Upper lobe of left lung (tissue), 6 donors: ENCODE measurements at regions not wholly inside any gene's neighbourhood (a gene's known extent, or its start where the extent isn't known, plus 50 kb on each side); places are given as distances from the start of the nearest gene placed in this dataset.

Source experiments
- ATAC-seq, 2 donors: fragments of 200-7000 bp; cut with Tn5 transposase; one replicate each; pipeline ENCODE4 v1.9.1; 2022; ENCODE audit warnings: mild to moderate bottlenecking in 2 of 2, moderate library complexity in 2 of 2; ENCODE audit not compliant: low FRiP score in 2 of 2
- DNase-seq, 2 donors: peaks; one replicate each; pipeline ENCODE4 v3.0.0-alpha.2; 2019 to 2020
- H3K27ac ChIP-seq, 4 donors: fragments of 200-600 bp; sonication (generic); one replicate each; pipeline ENCODE4 v1.5.1; 2016 to 2019
- H3K27me3 ChIP-seq, 4 donors: fragments of 200-600 bp; sonication (generic); one replicate each; pipeline ENCODE4 v1.5.1; 2017 to 2019
- H3K36me3 ChIP-seq, 4 donors: fragments of 200-600 bp; sonication (generic); one replicate each; pipeline ENCODE4 v1.5.1; 2016 to 2019
- H3K4me1 ChIP-seq, 4 donors: fragments of 200-600 bp; sonication (generic); one replicate each; pipeline ENCODE4 v1.5.1; 2018 to 2019
- H3K4me3 ChIP-seq, 4 donors: fragments of 200-600 bp; sonication (generic); one replicate each; pipeline ENCODE4 v1.5.1; 2017 to 2019; ENCODE audit warnings: mild to moderate bottlenecking in 2 of 4, moderate library complexity in 1 of 4
- H3K9me3 ChIP-seq, 4 donors: fragments of 200-600 bp; sonication (generic); one replicate each; pipeline ENCODE4 v1.5.1; 2018 to 2019
- CTCF ChIP-seq, 6 experiments: fragments of 450-650 bp in 4 of 6; fragments of 200-600 bp in 2 of 6; sonication (generic) in 2 of 6; IDR thresholded peaks; one replicate each; pipeline ENCODE4 v1.5.1; 2016 to 2019; ENCODE audit warnings: antibody characterized with exemption in 6 of 6
- EP300 ChIP-seq, 4 donors: sonication (generic); formaldehyde crosslinking; IDR thresholded peaks; one replicate each; pipeline ENCODE4 v1.5.1; 2017; ENCODE audit warnings: antibody characterized with exemption in 4 of 4, control low read depth in 2 of 4
- POLR2A ChIP-seq, 4 donors: fragments of 450-650 bp; IDR thresholded peaks; one replicate each; pipeline ENCODE4 v1.5.1; 2016 to 2017; ENCODE audit warnings: antibody characterized with exemption in 4 of 4, mild to moderate bottlenecking in 2 of 4
- POLR2AphosphoS5 ChIP-seq, 2 donors: sonication (generic); formaldehyde crosslinking; IDR thresholded peaks; one replicate each; pipeline ENCODE4 v1.5.1; 2017; ENCODE audit warnings: antibody characterized with exemption in 2 of 2
- WGBS, 2 donors: methylation state at CpG; one replicate each; pipeline ENCODE4 v1.1.5; 2017 to 2018; 5-methylcytosine and 5-hydroxymethylcytosine counted together
- donor health status: DM: no; HTN: no; CAD: no; lungs with moderate emphysema.
- donor health status: DM: no; HTN: yes; CAD: no; lungs with severe emphysema.

- DNase-seq (no peak), ATAC-seq (no peak)
- H3K4me3 ChIP-seq: no peak overlapping the region
- no peaks in the 10 kb centered on the region for H3K4me1 ChIP-seq
- TF ChIP-seq POLR2AphosphoS5 (IDR thresholded peaks at IDR 0.05): no peak
- TF ChIP-seq EP300 (IDR thresholded peaks at IDR 0.05): no peak
- no peak for TF ChIP-seq POLR2A (IDR thresholded peaks at IDR 0.05)
- TF ChIP-seq CTCF (IDR thresholded peaks at IDR 0.05): no peak
- H3K36me3 ChIP-seq: no peaks in the 10 kb centered on the region
- no peaks in the 10 kb centered on the region for H3K9me3 ChIP-seq
- H3K27ac ChIP-seq: no peak overlapping the region
- no peaks in the 10 kb centered on the region for H3K27me3 ChIP-seq
Observed at GRCh38 chr5:72651779-72652178, 144.6 kb upstream of the ZNF366 start.

GRCh38 chr5:72651109-72651508 is 143.9 kb upstream of the ZNF366 start:
- no peaks in the 10 kb centered on the region for H3K9me3 ChIP-seq
- 85 to 87% methylated on average over 8 of the region's 8 CpGs for WGBS, 2 donors
- no peak for TF ChIP-seq EP300 (IDR thresholded peaks at IDR 0.05)
- TF ChIP-seq CTCF (IDR thresholded peaks at IDR 0.05): no peak
- TF ChIP-seq POLR2AphosphoS5 (IDR thresholded peaks at IDR 0.05): no peak
- no peak for TF ChIP-seq POLR2A (IDR thresholded peaks at IDR 0.05)
- no peak overlapping the region for H3K27ac ChIP-seq
- DNase-seq (no peak), ATAC-seq (no peak)
- no peaks in the 10 kb centered on the region for H3K36me3 ChIP-seq
- H3K4me3 ChIP-seq: no peak overlapping the region
- H3K4me1 ChIP-seq: no peaks in the 10 kb centered on the region
- no peaks in the 10 kb centered on the region for H3K27me3 ChIP-seq

- Histone ChIP-seq H3K9me3 (no peaks in the 10 kb centered on the region), H3K27me3 (no peaks in the 10 kb centered on the region), H3K27ac (no peak overlapping the region), H3K4me1 (no peaks in the 10 kb centered on the region), H3K4me3 (no peak overlapping the region), H3K36me3 (no peaks in the 10 kb centered on the region)
- no peak for TF ChIP-seq POLR2AphosphoS5 (IDR thresholded peaks at IDR 0.05)
- TF ChIP-seq POLR2A (IDR thresholded peaks at IDR 0.05): no peak
- 76 to 88% methylated on average over 6 to 7 of the region's 7 CpGs for WGBS, 2 donors
- ATAC-seq: no peak
- no peak for DNase-seq
Observed at GRCh38 chr5:72649449-72649848, 142.2 kb upstream of the ZNF366 start.

GRCh38 chr5:72648480-72648879 is 141.3 kb upstream of the ZNF366 start:
- ATAC-seq: no peak
- Histone ChIP-seq H3K27ac (no peak overlapping the region), H3K27me3 (no peaks in the 10 kb centered on the region), H3K4me3 (no peak overlapping the region), H3K4me1 (no peaks in the 10 kb centered on the region), H3K36me3 (no peaks in the 10 kb centered on the region), H3K9me3 (no peaks in the 10 kb centered on the region)
- TF ChIP-seq POLR2A (IDR thresholded peaks at IDR 0.05) (no peak), EP300 (IDR thresholded peaks at IDR 0.05) (no peak), CTCF (IDR thresholded peaks at IDR 0.05) (no peak), POLR2AphosphoS5 (IDR thresholded peaks at IDR 0.05) (no peak)
- DNase-seq: no peak
- 91 to 95% methylated on average over 1 of the region's 1 CpG for WGBS, 2 donors

GRCh38 chr5:72647806-72648205 is 140.6 kb upstream of the ZNF366 start:
- Histone ChIP-seq H3K27ac (no peak overlapping the region), H3K36me3 (no peaks in the 10 kb centered on the region), H3K4me1 (no peaks in the 10 kb centered on the region), H3K4me3 (no peak overlapping the region), H3K27me3 (no peaks in the 10 kb centered on the region), H3K9me3 (no peaks in the 10 kb centered on the region)
- no peak for ATAC-seq
- WGBS, 2 donors: 57 to 70% methylated on average over 2 of the region's 2 CpGs
- DNase-seq: no peak
- TF ChIP-seq EP300 (IDR thresholded peaks at IDR 0.05) (no peak), POLR2A (IDR thresholded peaks at IDR 0.05) (no peak), CTCF (IDR thresholded peaks at IDR 0.05) (no peak), POLR2AphosphoS5 (IDR thresholded peaks at IDR 0.05) (no peak)
